SKM-1 treated with dmso at 0.1 percent for 144 hours (cell line): ENCODE measurements at regions not wholly inside any gene's neighbourhood (a gene's known extent, or its start where the extent isn't known, plus 50 kb on each side); places are given as distances from the start of the nearest gene placed in this dataset.
"Not testable (repeated sequence)": the region's sequence is repeated elsewhere in the genome, so short reads cannot be mapped to it uniquely, and the experiment has no call there.

ENCODE experiments used
- DNase-seq: peaks from one replicate; lab custom pipeline; 2025; ENCODE audit not compliant: unreplicated experiment; lab: John Stamatoyannopoulos, UW

DNA sequence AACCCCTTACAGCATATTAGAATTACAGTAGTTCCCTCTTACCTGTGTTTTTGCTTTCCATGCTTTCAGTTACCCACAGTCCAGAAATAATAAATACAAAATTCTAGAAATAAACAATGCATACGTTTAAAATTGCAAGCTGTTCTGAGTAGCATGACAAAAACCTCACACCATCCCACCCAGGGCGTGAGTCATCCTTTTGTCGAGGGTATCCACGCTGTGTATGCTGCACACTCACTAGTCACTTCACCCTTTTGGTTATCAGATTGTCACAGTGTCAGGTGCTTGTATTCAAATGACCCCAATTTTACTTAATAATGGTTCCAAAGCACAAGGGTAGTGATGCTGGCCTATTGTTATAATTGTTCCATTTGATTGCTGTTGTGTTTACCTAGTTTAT lies 72.5 kb upstream of the P3H2 start:
- no peak for DNase-seq

DNA sequence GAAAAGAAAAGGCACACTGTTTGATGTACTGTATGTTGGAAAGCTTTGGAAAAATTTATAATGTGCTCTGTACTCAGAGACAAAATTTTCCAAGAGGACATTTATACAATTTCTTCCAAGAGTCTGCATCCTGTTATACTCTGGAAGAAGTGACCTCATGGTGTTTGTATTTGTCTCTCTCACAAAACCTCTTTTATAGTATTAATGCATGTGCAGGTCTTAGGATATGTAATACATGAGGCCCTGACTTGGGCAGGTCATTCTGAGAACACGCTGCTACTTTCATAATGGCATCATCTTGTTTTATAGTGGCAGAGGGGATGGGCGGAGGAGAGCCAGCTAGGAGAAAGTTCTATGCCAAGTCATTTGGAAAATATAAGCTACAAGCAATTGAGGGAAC lies 72.0 kb upstream of the P3H2 start:
- DNase-seq = no peak

DNA sequence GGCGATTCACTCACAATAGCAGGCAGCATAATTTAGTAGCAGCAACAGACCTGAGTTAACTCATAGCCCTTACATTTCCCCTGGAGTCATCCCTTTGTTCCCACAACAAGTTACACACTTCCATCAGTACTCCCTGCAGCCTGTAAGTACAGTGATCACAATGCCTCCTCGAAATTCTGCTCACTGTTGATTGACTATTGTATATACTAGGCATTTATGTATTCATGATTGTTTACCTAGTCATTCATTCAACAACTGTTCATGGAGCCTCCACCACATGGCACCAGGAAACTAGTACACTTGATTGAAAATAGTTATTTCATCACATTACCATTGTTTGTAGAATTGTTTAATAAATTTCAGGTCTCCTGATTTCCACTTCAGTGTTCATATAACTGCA lies 71.4 kb upstream of the P3H2 start:
- DNase-seq = no peak

DNA sequence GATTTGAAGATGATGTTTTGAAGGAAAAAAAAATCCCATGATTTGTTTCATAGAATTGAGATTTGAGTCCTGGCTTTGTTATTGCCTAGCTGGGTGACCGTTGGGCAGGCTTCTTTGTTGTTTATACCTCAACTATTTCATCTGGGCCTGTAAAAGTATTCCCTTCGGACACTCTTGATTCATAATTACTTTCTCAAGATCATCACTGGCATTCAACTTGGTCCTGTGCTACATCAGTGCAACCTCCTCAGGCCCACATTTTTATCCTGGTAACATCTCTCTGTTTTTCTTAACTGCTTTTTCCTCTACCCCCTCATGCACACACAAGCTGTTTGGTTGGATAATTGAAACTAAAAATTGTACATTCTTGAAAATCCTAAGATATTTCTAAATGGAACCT lies 67.5 kb upstream of the P3H2 start:
- no peak for DNase-seq

DNA sequence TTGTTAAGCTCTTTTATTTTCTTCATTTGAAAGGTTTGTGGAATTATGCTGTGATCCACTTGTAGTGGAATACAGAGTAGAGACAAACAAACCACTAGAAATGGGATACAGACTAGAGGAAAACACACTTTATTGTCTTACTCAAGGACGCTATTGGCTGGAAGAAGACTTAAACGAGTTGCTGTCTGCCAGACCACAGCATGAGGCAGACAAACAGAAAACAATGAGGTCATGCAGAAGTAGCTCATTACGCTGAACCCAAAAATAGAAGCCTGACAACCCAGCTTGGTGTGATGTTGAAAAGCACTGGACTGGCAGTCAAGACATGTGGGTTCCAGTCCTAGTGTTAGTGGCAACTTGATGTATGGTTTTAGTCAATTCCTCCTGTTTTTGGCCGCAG lies 62.4 kb upstream of the P3H2 start:
- DNase-seq = no peak

DNA sequence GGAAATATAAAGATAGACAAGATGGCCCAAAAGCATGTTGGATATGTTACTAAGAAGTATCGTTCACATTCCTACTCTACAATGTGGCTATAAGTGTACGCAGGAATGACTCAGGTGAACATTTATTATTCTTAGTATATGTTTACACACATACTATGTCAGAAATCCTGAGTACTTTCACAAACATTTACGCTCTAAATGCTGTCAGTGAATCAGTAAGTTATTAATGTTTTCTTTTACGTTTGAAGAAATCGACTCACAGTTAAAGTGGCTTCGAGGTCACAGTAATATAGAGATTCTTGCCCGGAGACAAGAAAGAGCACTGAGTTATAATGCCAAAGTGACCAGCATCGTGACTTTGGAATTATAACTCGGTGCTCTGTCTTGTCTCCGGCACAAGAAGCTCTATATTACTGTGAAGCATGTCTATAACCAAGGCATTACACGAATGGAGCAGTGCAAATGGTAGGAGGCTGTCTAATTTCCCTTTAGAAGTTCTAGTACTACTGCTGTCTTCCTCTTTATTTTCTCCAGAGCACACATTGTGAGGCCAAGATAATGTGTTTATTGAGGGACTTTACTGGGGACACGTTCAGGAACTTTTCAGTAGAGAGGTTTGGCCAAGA lies 61.8 kb upstream of the P3H2 start:
- DNase-seq = no peak

DNA sequence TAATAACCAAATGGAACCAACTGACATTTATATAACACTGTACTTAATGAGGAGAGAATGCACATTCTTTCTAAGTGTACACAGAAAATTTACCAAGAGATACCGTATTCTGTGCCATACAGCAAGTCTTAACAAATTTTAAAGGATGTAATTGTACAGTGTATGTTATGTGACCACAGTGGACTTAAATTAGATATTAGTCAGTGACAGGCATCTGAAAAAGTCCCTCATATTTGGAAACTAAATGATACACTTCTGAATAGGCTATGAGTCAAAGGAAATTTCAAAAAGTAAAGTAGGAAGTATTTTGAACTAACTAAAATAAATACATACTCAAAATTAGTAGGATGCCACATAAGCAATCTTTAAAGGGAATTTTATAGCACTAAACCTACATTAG lies 59.6 kb upstream of the P3H2 start:
- DNase-seq = no peak

DNA sequence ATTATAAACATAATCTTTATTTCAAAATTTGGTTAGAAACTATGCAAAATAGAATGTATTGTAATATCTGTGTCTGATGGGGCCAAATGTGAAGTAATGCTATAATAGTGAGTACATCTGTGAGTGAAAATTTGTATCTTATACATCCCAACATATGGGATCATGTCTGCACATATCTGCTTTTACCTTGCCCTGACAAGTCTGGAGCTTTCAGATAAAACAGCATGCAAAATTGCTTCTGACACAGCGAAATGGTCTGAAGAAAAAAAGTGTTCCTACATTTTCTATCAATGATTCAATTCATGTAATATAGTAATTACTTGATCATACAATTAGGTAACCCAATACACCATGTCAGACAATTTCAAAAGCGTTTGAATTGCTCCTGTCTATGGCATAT lies 58.1 kb upstream of the P3H2 start:
- no peak for DNase-seq

DNA sequence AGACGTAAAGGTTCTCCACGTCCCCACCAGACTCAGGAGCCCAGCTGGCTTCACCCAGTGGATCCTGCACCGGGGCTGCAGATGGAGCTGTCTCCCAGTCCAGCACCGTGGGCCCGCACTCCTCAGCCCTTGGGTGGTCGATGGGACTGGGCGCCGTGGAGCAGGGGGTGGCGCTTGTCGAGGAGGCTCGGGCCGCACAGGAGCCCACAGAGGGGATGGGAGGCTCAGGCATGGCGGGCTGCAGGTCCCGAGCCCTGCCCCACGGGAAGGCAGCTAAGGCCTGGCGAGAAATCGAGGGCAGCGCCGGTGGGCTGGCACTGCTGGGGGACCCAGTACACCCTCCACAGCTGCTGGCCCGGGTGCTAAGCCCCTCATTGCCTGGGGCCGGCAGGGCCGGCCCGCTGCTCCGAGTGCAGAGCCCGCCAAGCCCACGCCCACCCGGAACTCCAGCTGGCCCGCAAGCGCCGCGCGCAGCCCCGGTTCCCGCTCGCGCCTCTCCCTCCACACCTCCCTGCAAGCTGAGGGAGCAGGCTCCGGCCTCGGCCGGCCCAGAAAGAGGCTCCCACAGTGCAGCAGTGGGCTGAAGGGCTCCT lies 56.3 kb upstream of the P3H2 start:
- not testable (repeated sequence) for DNase-seq

DNA sequence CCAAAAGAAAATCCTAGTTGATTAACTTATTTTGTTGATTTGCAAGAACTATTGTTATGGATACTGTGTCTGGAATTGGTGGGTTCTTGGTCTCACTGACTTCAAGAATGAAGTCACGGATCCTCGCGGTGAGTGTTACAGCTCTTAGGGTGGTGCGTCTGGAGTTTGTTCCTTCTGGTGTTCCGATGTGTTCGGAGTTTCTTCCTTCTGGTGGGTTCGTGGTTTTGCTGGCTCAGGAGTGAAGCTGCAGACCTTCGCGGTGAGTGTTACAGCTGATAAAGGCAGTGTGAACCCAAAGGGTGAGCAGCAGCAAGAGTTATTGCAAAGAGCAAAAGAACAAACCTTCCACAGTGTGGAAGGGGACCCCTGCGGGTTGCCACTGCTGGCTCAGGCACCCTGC lies 55.4 kb upstream of the P3H2 start:
- not testable (repeated sequence) for DNase-seq

DNA sequence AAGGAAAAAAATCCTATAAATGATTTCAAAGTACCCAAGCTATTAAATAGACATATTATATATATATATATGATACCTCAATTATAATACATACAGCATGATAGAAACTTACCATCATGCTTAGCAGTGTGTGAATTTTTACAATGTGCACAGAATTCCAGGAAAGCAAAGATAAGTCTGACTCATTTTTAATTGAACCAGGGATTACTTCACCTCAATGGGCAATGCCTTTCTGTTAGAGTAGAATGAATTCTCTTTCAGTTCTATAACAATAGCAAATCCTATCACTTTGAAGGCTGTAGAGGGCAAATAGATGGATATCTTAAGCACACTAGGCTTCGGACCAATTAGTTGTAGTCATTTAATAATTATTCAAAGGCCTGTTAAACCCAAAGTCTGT lies 54.8 kb upstream of the P3H2 start:
- no peak for DNase-seq

DNA sequence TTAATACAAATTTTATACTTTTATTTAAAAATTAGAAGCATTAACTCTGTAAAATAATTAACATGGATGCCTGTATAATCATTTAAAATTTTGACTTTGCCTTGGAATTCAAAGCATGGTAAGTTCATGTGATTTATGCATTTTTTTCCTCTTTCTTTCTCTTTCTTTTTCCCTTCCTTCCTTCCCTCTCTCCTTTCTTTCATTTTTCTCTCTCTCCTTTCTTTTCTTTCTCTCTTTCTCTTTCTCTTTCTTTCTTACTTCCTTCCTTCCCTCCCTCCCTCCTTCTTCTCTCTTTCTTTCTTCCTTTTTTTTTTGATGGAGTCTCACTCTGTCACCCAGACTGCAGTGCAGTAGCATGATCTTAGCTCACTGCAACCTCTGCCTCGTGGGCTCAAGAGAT lies 53.8 kb upstream of the P3H2 start:
- DNase-seq = no peak

DNA sequence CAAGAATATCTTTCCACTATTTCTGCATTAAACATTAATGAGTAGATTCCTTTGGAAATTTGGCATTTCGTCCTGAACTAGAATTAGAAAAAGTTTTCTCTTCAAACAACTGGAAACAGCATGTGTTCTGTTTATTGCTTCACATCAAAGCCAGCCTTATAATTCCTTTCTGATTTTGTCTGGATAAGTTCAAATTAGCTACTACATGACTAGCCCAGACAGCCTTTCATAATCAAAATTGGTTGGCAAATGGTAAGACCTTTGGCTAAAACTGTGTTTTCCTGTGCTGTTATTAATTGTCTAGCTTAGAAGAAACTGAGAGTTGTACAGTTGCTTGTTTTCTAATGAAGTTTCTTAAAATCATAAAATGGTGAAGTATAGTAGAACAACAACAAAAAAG lies 52.7 kb upstream of the P3H2 start:
- DNase-seq = no peak

DNA sequence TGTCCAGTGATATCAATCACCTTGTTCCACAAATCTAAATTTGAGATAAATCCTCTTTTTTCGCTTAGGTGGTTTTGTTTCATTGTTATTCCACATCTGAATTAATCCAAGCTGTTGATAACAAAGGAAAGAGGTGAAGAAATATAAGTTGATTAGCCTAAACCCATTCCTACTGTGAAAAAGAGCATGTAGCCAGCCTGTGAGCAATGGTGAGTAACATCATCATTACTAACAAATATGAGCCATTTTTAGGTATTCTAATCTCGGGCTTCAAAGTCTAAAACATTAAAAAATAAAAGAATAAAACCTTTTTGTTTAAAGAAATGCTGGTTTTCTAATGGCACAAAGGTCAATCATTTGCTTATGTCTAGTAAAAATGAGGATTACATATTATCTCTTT lies 52.1 kb upstream of the P3H2 start:
- DNase-seq = no peak
